NCI-H446 treated with DMSO at 0.1 percent for 48 hours (cell line): ENCODE measurements at regions not wholly inside any gene's neighbourhood (a gene's known extent, or its start where the extent isn't known, plus 50 kb on each side); places are given as distances from the start of the nearest gene placed in this dataset.

ENCODE experiments used
- DNase-seq: peaks from one replicate; lab custom pipeline; 2025; lab: John Stamatoyannopoulos, UW

DNA sequence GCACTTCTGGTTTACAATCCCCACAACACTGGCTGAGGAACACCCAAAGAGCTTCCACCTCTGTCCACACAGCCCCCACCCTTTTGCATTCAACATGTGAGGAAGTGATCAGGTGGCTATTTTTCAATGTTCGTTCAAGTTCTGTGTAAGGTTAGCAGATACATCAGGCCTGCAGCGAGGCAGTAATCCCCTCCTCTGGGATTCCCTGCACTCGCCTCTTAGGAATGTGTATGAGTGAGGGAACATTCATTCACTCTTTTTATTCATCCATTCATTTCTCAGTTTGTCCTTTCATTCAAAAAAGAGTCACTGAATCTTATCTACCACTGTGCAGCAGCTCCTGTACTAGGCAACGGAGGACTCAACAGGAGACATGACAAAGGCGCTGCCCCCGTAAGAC lies 236.4 kb upstream of the PRDM1 start:
- no peak for DNase-seq

DNA sequence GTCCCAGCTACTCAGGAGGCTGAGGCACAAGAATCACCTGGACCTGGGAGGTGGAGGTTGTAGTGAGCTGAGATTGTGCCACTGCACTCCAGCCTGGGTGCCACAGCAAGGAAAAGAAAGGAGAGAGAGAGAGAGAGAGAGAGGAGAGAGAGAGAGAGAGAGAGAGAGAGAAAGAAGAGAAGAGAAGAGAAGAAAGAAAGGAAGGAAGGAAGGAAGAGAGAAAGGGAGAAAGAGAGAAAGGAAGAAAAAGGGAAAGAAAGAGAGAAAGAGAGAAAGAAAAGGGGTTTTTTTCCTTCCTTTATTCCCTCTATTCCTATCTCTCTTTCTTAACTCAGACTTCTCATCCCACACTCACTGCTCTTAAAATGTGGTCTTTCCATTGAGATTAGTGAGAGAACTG lies 238.7 kb upstream of the PRDM1 start:
- DNase-seq, result no peak

DNA sequence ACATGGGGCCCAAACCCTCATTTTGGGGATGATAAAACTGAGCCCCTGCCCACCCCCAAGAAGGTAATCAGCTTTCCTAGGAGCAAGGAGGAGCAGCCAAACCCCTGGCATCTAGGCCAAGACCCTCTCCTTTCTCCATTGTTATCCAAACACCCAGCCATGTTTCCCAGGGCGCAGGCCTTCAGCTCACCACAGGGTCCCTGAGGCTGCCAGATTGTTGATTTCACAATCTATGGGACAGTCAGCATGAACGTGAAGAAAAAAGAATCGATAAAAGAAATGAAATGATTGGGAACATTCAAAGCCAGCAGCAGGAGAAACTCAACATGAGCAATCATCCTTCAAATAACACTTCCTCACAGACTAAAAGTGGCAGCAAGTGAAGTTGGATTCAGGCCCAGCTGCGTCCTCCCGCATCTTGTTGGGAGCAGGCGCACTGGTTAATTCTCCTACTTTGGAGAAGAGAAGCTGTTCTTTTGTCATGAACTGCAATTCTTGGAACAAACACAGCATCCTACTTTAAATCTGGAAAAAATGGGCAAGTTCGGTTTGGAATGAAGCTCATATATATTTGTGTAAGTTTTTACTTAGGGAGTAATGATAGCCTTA lies 241.8 kb upstream of the PRDM1 start:
- DNase-seq, result no peak

GRCh38 chr6:105839266-105839665 lies 246.9 kb upstream of the PRDM1 start:
- no peak for DNase-seq

- no peak for DNase-seq
Measured at GRCh38 chr6:105838171-105838570, 248.0 kb upstream of the PRDM1 start.

DNA sequence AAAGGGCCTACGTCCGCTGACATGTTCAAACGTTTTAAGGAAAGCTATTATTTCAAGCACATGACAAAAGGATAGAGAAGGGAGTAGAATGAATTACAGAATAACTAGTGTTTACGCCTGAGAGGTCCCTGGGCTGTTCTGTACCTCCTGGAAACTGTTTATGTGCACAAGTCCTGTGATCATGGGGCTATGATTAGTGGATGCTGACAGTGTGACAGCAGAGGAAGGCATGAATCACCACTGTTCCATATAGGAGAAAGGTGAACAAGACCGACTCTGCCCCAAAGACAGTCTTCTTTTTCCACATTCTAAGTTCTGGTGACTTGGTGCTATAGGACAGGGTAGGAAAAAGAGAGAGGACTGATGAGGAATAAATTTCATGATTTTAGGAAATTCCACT lies 249.2 kb upstream of the PRDM1 start:
- DNase-seq, result no peak

- no peak for DNase-seq
Measured at GRCh38 chr6:105836379-105836778, 249.8 kb upstream of the PRDM1 start.

DNA sequence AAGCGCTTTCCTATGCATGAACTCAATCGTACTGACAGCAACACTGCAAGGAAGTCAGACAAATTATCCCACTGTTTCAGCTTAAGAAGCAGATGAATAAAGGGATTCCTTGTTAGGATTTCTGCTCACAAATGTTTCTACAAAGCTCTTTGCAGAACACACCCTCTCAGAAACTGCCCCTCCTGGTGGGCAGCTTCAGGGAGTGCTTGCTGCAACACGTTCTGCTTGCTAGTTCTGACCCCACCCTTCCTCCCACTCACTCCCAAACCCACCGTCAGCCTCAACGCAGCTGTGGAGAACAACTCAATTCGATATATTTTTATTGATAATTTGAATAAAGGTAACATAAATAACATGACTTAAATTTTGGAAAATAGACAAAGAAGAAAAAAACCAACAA lies 250.8 kb upstream of the PRDM1 start:
- DNase-seq, result no peak

DNA sequence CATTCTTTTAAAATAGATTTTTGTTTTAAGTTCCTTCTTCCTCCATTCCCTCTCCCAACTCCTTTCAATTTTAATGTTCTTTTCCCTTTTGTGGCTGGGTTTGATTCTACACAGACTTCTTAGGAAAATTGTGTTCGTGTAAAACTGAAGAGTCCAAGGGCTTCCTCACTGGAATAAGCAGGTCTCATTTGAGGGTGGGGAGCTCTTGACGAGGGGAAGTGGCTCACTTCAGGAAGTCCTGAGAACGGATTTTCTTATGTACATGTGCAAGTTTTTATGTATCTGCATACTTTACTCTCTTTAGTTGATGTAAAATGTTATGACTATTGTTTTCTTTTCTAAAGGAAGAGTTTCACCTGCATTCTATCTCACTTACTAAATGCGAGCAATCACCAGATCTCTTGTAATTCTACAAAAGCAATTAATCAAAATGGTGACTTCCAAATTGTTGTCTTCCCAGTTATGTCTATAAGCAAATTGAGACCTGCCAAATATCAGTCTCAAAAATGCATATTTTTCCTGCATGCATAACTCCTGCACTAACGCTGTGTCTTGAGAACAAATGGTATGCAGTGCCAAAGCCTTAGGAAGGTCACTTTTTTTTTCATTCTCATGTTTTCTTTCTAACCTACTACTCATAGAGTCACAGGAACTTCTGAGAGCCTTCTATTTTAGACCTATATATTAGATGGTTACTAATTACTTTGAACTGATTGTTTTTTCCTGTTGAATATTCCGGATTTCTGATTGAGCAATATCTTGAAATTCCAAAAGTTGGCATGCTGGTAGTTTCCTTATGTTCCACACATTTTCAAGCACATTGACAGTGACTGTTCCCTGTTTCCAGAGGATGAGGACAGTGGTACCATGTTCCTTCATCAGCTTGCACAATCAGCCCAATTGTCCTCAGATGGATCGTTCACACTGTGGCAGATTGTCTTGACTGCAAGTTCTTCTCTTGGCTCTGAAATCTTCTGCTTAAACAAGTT lies 251.9 kb upstream of the PRDM1 start:
- DNase-seq, result no peak

- no peak for DNase-seq
Measured at GRCh38 chr6:105832313-105832761, 253.8 kb upstream of the PRDM1 start.

DNA sequence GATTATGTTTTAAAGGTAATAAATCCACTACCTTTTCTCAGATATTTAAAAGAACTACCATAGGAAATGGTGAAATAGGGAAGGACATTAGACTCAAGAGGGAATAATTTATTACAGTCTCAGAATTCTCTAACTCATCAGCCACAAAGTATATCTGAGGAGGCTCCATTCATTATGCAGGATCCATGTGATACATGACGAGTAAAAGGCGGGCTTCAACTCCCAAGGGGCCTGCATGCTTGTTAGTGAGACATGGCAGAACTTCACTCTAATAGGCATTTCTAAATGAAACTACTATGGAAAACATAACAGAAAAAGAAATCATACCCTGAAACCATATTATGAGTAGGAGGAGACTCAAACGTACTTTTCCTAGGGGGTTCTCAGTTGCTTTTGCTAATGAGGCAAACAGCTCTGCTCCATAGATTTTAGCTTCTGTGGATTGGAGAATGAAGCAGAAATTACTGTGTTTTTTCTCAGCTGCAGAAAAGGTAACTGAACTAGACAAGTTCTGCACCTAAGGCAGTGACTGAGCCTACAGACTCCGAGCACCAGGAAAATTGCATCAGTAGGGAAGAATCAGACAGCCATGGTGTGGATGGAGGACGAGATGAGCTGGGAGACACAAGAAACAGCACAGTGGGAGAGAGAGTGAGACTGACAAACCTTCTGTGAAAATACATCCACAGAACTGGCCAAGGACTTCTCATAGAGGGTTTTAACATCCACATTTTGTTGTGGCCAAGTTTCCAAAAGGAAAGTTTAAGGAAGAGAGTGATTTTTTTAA lies 254.6 kb upstream of the PRDM1 start:
- no peak for DNase-seq

- no peak for DNase-seq
Measured at GRCh38 chr6:105825210-105825609, 260.9 kb upstream of the PRDM1 start.

DNA sequence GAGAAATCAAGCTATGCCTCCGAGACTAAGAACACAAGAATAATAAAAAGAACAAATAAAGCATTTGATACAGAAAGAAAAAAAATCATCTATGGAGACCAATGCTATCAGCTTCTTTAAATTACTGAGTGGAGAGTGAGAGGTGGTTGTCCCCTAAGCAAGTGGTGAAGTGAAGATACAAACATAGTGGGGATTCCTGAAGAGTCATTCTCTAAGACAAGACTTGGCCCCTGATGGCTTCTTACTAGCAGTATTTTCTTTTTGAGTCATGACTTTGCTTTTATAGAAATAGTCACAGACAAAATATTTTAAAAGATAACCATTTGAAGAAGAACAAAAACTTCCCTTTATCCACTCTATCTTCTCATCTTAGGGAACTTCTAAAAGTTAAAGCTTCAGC lies 261.4 kb upstream of the PRDM1 start:
- DNase-seq, result no peak

GRCh38 chr6:105821777-105822176 lies 264.4 kb upstream of the PRDM1 start:
- DNase-seq, result no peak

- no peak for DNase-seq
Measured at GRCh38 chr6:105821027-105821426, 265.1 kb upstream of the PRDM1 start.

- DNase-seq, result no peak
Measured at GRCh38 chr6:105819745-105820144, 266.4 kb upstream of the PRDM1 start.

DNA sequence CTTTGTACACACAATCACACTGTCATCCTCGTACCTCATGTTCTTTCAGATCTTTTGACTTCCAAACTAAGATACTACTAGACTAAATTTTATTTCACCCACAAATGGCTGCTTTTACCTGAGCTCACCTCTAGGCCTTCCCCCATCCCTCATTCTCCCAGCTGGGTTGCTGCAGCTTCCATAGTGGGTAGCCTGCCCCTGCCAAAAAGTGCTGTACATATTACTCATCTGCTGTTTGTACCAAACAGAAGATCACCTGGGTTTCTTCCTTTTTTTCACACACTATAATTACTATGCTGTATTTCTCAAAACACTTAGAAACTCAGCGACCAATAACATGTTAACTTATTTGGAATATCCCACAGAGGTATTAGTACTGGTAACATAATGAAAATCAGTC lies 267.6 kb upstream of the PRDM1 start:
- DNase-seq, result no peak

DNA sequence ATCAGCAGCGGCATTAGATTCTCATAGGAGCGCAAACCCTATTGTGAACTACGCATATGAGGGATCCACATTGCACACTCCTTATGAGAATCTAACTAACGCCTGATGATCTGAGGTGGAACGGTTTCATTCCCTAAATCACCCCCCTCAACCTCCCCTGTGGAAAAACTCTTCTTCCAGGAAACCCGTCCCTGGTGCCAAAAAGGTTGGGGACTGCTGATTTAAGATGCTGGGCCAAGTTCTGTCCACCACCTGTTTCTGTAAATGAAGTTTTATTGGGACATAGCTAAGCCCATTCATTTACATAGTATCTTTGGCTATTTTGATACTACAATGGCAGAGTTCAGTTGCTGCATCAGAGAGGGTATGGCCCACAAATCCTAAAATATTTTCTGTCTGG lies 268.2 kb upstream of the PRDM1 start:
- DNase-seq, result no peak

GRCh38 chr6:105817370-105817769 lies 268.8 kb upstream of the PRDM1 start:
- peak; percentile 6 for DNase-seq

GRCh38 chr6:105816847-105817246 lies 269.3 kb upstream of the PRDM1 start:
- no peak for DNase-seq

DNA sequence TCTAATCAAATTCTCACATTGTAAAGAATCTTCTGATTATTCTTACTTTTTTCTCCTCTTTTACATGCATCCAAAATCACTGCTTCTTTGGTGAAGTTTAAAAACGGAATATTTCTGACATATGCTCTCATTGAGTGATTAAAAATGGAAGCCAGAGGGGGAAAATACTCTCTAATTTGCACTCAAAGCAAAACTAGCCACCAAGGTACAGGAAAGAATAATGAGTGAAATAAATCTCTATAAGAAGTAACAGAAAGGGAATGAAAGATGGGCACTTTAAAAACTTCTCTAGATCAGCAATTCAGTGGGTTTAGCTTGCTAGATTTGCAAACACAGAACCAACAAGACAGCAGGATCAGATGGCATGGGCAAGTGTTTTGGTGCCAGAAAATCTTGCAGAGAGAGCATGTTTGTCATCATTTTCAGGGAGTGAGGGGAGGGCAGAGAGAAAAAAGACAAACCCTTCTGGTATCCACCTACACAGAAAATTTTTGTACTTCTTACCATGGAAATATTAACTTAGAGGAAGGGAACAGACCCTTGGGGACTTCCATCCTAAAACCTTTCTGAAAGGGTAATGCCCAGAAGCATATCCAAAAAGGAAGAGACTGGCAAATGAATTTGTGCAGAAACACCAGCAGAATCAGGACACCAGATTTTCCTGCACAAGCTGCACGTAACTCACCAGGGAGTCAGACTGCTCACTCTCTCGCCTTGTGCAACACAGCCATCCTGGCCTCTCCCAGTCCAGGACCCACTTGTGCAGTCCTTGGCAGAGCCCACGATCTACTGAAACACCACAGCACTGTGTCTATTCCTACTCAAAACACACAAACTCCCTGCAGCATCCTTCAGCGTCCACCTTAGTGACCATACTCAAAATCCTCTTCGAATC lies 270.2 kb upstream of the PRDM1 start:
- DNase-seq, result peak; percentile 30
